Loucy (cell line): ENCODE measurements at regions not wholly inside any gene's neighbourhood (a gene's known extent, or its start where the extent isn't known, plus 50 kb on each side); places are given as distances from the start of the nearest gene placed in this dataset.

Experiments
- H2AFZ ChIP-seq: fragments of 200-600 bp; sonication (generic); 2 replicates; pipeline ENCODE4 v1.6.0; 2016; ENCODE audit warnings: antibody characterized with exemption, mild to moderate bottlenecking, low read length, moderate library complexity
- H3F3A ChIP-seq: fragments of 200-600 bp; 2 replicates; pipeline ENCODE4 v1.6.0; 2016; ENCODE audit warnings: antibody characterized with exemption, low read depth, mild to moderate bottlenecking
- H3K27me3 ChIP-seq: fragments of 200-600 bp; sonication (generic); 2 replicates; pipeline ENCODE4 v1.6.1; 2014; ENCODE audit warnings: low read length, mild to moderate bottlenecking; ENCODE audit not compliant: insufficient read depth, poor library complexity, severe bottlenecking
- H3K36me3 ChIP-seq: fragments of 200-600 bp; sonication (generic); 2 replicates; pipeline ENCODE4 v1.6.1; 2016; ENCODE audit warnings: low read length; ENCODE audit not compliant: insufficient read depth
- H3K4me1 ChIP-seq: fragments of 200-600 bp; sonication (generic); 2 replicates; pipeline ENCODE4 v1.5.1; 2014; ENCODE audit warnings: low read length, mild to moderate bottlenecking; ENCODE audit not compliant: insufficient read depth, poor library complexity, severe bottlenecking
- H3K4me2 ChIP-seq: fragments of 200-600 bp; sonication (generic); 2 replicates; pipeline ENCODE4 v1.6.0; 2014; ENCODE audit warnings: antibody characterized with exemption, low read length, low read depth, mild to moderate bottlenecking; ENCODE audit not compliant: poor library complexity, severe bottlenecking
- H3K4me3 ChIP-seq: fragments of 200-600 bp; sonication (generic); 2 replicates; pipeline ENCODE4 v1.5.1; 2014; ENCODE audit warnings: low read length, mild to moderate bottlenecking, mixed read lengths; ENCODE audit not compliant: poor library complexity, severe bottlenecking
- H3K79me2 ChIP-seq: fragments of 200-600 bp; sonication (generic); 2 replicates; pipeline ENCODE4 v1.6.1; 2014; ENCODE audit warnings: low read length; ENCODE audit not compliant: insufficient read depth
- H3K9ac ChIP-seq: fragments of 200-600 bp; sonication (generic); 2 replicates; pipeline ENCODE4 v1.6.0; 2014; ENCODE audit warnings: mild to moderate bottlenecking, low read depth, low read length, moderate library complexity; ENCODE audit not compliant: poor library complexity, severe bottlenecking
- H3K9me2 ChIP-seq: fragments of 200-600 bp; sonication (generic); replicated peaks from 2 replicates; pipeline ENCODE4 v1.6.1; 2016; ENCODE audit warnings: low read depth, low read length, mixed read lengths
- H3K9me3 ChIP-seq: fragments of 200-600 bp; sonication (generic); 2 replicates; pipeline ENCODE4 v1.6.1; 2014; ENCODE audit warnings: mild to moderate bottlenecking, antibody characterized with exemption, low read length, low read depth; ENCODE audit not compliant: insufficient read depth
- H4K20me1 ChIP-seq: fragments of 200-600 bp; sonication (generic); 2 replicates; pipeline ENCODE4 v1.6.0; 2014; ENCODE audit warnings: antibody characterized with exemption, low read length, mild to moderate bottlenecking; ENCODE audit not compliant: insufficient read depth, poor library complexity, severe bottlenecking
- CTCF ChIP-seq: fragments of 200-600 bp; sonication (generic); conservative IDR thresholded peaks from 2 replicates; pipeline ENCODE4 v1.5.1; 2014; ENCODE audit warnings: mild to moderate bottlenecking, antibody characterized with exemption, low read length
- EZH2phosphoT487 ChIP-seq: fragments of 200-600 bp; IDR thresholded peaks from 2 replicates; pipeline ENCODE4 v1.6.1; 2018; ENCODE audit warnings: antibody characterized with exemption, mild to moderate bottlenecking, moderate library complexity, borderline replicate concordance

- TF ChIP-seq EZH2phosphoT487 (no peak), CTCF (no peak)
- Histone ChIP-seq H3K36me3 (no peaks in the 10 kb centered on the region), H3F3A (no peaks in the 10 kb centered on the region), H3K79me2 (no peaks in the 10 kb centered on the region), H3K27me3 (no peaks in the 10 kb centered on the region), H2AFZ (no peak overlapping the region), H4K20me1 (no peaks in the 10 kb centered on the region), H3K9me2 (no peaks in the 10 kb centered on the region), H3K4me2 (no peak overlapping the region), H3K9ac (no peak overlapping the region), H3K4me1 (no peaks in the 10 kb centered on the region), H3K4me3 (no peak overlapping the region), H3K9me3 (no peaks in the 10 kb centered on the region; the same call in 1 of the 2 replicates)
Measured at GRCh38 chr16:66036184-66036583, 330.3 kb upstream of the CDH5 start.

- no peak for TF ChIP-seq CTCF
- TF ChIP-seq EZH2phosphoT487: no peak
- no peaks in the 10 kb centered on the region for H4K20me1 ChIP-seq
- H3F3A ChIP-seq: no peaks in the 10 kb centered on the region
- H3K4me3 ChIP-seq: no peak overlapping the region
- no peaks in the 10 kb centered on the region for H3K4me1 ChIP-seq
- no peaks in the 10 kb centered on the region for H3K9me2 ChIP-seq
- no peak overlapping the region for H3K9ac ChIP-seq
- no peaks in the 10 kb centered on the region for H3K27me3 ChIP-seq
- no peak overlapping the region for H2AFZ ChIP-seq
- H3K4me2 ChIP-seq: no peak overlapping the region
- H3K36me3 ChIP-seq: no peaks in the 10 kb centered on the region
- H3K79me2 ChIP-seq: no peaks in the 10 kb centered on the region
- no peaks in the 10 kb centered on the region; the same call in 1 of the 2 replicates for H3K9me3 ChIP-seq
Measured at GRCh38 chr16:66035096-66035495, 331.4 kb upstream of the CDH5 start.

GRCh38 chr16:66032841-66033240 is 333.6 kb upstream of the CDH5 start:
- Histone ChIP-seq H3K36me3 (no peaks in the 10 kb centered on the region), H3K9me3 (no peaks in the 10 kb centered on the region), H3K9ac (no peak overlapping the region), H3K79me2 (no peaks in the 10 kb centered on the region), H3K27me3 (no peaks in the 10 kb centered on the region), H3K4me2 (no peak overlapping the region), H3K9me2 (no peaks in the 10 kb centered on the region), H3K4me3 (no peak overlapping the region), H3K4me1 (no peaks in the 10 kb centered on the region), H2AFZ (no peak overlapping the region), H4K20me1 (no peaks in the 10 kb centered on the region), H3F3A (no peaks in the 10 kb centered on the region)
- TF ChIP-seq EZH2phosphoT487 (no peak), CTCF (no peak)
